NCI-H82 (cell line): ENCODE measurements at regions not wholly inside any gene's neighbourhood (a gene's known extent, or its start where the extent isn't known, plus 50 kb on each side); places are given as distances from the start of the nearest gene placed in this dataset.
"Not testable (repeated sequence)": the region's sequence is repeated elsewhere in the genome, so short reads cannot be mapped to it uniquely, and the experiment has no call there.

Experiments used
- DNase-seq: peaks from one replicate; lab custom pipeline; 2025; lab: John Stamatoyannopoulos, UW

DNA sequence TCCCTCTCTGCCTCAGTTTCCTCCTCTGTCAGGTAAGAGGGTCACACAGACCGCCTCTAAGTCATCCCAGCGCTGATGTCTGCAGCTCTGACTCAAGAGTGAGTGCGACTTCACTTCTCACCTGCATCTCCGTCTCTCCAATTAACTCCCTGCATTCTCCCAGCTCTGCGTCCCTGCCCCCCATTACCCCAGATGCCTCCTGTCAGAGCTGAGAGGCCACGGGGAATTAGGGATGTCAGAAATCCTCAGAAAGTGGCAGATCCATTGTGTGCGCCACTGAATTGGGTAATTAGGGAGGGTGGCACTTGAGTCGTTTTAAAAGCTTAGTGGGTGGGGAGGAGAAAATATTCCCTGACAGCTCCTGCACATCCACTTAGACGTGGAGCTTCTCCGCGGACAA is 885.4 kb upstream of the EEF2KMT start:
- DNase-seq: peak; percentile 70

DNA sequence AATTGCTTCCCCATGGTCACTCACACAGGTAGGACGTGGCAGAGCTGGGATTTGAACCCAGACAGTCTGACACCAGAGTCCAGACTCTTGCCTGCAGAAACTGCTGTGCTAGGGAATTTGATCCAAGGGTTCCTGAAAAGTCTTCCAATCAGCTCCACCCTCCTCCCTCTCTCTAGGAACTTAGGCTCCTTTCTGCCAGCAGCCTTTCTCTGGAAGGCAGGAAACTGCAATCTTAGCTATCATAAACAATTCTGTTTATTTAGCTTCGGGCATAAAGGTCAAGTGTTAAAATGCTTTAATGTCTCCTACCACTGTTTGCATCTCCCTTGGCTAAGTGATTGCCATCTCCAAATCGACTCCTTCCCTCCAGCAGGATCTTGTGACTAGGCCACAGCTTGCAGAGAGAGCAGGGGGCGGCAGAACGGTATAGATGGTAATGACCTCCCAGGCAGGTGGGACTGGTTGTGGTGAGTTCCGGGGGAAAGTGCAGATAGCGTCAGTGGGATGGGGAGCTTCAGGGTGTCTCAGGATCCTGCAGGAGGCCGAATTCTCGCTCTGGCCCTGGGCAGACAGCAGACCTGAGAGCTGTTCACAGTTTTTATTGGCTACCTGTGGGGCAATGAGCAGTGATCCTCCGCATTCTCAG is 882.4 kb upstream of the EEF2KMT start:
- no peak for DNase-seq

DNA sequence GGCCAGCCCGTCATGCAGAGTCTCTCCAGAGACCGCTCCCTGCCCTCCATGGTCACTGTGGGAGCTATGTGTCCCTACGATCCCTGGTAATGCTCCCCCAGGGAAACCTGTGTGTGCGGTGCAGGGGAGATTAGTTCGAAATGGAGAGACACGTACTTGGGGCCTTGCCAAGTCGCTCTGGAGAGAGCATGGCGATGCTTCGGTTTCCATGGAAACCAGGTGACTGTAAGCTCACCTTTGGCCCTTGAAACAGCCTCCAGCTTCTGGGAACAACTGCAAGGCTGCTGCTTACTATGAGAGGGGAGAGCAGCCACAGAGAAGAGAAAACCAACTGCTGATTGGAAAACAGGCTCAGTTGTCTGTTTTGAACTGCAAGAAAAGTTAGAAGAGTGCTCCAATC is 879.7 kb upstream of the EEF2KMT start:
- no peak for DNase-seq

DNA sequence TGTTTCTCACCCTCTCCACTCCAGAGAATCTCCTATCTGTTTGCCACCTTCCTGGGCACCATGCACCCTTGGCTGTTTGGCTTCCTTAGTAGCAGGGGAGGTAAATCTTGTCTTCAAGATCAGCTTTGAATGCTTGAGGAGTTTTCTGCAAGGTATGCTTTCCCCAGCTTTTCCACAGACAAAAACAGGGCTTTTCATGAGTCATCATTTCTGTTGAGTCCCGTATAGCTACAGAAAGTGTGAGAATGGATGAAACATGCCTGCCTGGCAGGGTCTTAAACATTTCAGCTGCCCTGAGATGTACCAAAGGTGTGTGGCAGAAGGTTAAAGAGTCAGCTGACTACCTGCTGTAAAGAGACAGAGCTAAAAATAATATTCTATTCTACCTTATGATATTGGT is 875.2 kb upstream of the EEF2KMT start:
- DNase-seq: no peak

DNA sequence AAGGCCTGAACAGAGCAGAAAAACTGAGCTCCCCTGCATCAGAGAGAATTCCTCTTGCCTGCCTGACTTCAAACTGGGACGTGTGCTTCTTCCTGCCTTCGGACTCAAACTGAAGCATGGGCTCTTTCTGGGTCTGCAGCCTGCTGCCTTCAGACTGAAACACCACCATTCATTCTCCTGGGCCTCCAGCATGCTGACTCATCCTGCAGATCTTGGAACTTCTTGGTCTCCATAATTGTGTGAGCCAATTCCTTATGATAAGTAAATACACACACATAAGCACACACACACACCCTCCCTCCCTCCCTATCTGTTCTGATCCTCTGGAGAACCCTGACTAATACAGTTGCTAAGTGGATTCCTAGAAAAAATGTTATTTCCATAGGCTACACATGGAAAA is 874.3 kb upstream of the EEF2KMT start:
- DNase-seq: no peak

DNA sequence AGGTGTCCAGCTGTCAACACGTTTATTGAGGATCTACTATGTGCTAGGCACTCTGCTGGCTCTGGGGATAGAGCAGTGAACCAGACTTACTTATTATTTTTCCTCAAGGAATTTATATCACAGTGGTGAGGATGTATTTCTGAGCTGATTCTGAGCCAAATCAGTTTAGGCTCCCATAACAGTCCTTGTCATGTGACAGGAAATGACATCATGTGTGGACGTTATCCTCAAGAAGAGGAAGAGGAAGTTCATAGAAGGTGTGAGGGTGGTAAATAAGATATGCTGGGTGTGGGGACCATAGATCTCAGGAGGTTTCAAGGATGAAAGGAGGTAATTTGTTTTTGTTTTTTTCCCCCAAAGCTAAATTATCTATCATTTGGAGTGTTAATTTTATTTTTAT is 873.5 kb upstream of the EEF2KMT start:
- DNase-seq: no peak

DNA sequence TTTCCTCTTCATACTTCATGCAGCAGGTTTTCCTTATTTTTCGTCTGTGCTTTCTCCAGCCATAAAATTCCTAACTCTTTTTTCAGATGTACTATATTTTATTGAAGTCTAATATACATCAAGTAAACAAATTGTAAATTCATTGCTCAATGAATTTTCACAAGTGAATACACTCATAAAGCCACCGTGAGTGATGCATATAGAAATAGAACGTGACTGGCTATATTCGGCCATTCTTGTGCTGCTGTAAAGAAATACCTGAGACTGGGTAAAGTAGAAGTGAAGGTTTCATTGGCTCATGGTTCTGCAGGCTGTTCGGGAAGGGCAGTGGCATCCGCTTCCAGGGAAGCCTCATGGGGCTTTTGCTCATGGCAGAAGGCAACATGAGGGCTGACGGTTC is 868.4 kb upstream of the EEF2KMT start:
- DNase-seq: no peak

DNA sequence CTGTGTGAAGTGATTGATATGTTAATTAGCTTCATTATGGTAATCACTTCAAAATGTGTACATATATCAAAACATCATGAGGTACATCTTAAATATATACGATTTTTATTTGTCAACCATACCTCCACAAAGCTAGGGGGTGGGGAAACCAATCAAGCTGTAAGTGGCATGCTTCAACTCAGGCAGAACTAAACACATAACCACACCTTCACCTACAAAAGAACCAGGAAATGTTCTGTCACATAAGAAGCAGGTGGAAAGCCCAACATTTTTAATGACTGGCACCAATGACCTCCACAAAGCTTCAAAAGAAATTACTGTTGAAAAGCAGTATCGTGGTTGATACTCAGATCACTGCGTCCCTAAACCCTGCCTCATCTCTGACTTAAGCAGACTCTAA is 867.7 kb upstream of the EEF2KMT start:
- DNase-seq: no peak

DNA sequence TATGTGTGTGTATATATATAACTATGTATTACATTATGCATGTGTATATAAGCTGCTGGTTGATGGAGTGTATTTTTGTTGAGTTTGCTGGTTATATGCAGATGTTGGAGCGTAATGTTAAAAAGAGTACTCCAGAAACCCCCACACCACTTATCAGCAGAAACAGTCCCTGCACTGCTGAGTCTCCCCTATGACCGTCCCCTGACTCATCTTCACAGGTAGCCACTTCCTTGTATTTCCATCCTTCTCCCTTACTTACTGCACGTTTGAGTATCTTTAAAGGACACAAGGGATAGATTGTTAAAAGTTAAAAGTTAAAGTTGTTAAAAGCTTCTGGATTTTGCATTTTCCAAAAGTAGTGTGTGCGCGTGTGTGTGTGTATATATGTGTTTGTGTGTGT is 853.9 kb upstream of the EEF2KMT start:
- no peak for DNase-seq

DNA sequence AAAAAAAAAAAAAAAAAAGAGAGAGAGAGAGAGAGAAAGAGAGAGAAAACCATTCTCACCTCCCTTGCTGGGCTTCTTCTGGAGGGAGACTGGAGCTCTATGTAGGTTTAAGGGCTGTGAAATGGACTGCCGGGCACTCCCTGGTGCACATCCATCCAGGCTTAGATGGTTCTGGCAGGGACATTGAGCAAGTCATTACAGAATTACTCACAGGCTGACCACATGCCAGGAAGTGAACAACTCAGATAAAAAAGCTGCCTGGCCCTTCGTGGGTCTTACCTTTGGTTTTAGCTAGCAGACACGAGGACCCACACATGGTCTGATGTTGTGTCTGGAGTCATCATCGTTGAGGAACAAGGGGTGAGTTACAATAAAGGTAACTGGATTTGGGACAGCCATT is 847.4 kb upstream of the EEF2KMT start:
- DNase-seq: no peak

DNA sequence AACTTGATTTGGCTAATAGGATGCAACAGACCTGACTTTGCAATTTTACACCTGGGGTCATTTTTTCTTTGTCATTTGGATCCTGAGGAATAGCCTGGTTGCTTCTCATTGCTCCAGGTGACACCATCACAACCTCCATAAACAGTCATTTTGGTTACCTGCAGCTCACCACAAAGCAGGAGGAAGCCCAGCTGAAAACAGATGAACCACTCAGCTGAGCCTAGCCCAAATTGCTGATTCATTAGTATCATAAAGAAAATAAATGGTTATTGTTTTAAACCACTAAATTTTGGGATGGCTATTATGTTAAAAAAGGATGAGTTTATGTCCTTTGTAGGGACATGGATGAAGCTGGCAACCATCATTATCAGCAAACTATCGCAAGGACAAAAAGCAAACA is 841.0 kb upstream of the EEF2KMT start:
- no peak for DNase-seq

DNA sequence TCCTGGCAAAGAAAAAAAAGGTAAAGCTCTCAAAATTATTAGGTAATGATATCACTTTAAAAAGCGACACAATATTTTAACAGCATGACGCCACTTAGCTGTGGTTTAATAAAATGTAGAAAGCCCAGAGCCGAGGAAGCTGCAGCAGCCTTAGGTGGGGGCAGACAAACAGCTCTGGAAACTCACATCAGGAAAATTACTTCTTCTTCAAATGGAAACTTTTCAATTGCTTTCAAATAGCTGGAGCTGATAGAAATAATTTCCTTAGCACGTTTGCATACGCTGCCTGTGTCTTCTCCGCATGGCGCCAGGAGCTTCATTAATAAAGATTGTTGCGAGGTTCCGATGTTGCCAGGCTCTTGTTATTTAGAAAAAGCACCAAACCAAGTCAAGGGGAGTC is 835.3 kb upstream of the EEF2KMT start:
- no peak for DNase-seq

DNA sequence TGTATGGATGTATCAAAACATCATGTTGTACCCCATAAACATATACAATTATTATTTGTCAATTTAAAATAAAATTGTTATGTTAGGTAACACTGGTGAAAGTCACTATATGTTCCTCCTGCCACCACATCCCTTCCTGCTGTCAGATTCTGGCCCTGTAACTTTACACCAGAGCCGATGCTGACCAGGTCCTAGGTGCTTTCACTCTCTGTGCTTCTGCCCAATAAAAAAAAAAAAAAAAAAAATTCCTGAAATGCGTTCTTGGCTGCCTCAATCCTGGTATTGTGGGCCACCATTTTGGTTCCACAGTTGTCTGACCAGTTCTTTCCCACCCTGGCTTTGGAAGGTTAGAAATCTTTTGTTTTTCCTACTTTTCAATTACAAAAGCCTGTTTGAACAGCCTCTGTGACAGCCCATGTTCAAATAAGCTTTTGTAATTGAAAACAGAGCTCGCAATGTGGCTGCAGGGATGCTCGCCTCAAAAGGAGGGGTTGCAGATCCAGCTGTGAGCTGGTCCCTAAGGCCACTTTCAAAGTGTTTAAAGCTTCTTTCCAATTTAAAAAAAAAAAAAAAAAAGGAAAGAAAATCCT is 831.0 kb upstream of the EEF2KMT start:
- no peak for DNase-seq

DNA sequence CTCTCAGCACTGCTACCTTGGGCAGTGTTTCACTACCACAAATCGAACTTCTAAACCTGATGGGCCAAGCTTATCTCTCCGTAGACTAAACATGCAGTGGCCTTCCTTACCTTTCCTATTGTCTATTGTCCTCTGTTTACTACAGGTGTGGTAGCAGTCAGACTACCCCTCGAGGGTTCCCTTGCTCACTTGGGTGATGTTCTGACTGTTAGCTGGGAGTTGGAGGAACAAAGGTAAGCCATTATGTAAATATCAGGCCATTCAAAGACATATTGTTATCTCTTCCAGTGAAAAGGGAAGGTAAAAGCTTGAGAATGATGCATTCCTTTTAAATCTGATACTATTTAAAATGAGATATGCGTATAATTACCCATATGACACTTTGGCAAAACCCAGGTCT is 828.3 kb upstream of the EEF2KMT start:
- no peak for DNase-seq

DNA sequence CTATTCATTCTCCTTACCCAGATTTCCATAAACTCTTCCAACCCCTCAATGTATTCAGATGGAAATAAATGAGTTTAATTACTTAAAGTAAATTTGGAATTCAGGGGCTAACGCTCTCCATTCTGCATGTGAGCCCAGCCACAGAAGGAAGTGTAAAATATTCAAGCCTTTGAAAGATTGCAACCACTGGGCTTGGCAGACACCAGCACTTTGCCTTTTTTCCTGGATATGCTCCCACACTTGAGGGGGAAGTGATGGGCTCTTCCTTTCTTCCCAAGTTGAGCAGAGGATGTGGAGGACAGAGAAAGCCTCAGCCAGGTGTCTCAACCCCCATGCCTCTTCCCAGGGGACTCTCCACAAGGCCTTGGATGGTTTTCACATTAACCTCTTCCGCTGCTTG is 825.1 kb upstream of the EEF2KMT start:
- DNase-seq: no peak

DNA sequence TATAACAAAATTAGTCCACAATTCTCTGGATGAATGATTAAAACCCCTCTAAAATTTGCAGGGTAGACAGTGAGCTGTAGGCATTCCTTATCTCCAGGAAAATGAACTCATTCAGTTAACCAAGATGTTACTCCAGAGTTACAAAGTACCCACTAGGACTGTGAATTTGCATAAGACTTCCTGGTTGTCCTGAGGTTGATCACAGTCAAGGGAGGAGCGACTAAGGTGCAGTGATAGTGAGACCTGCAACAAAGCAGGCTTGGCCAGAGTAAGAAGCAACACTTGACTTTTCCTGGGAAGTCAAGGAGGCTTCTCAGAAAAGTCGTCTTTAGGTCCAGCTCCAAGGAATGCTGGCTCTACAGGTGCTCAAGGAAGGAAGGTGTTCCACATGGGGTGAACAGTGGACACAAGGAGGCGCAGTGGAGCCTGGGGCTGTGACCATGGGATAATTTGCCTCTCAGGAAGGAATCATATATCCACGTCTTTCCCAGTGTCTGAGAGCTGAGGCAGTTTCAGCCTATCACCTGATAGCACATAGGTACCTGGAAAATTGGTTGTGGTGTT is 821.1 kb upstream of the EEF2KMT start:
- peak; percentile 37 for DNase-seq

DNA sequence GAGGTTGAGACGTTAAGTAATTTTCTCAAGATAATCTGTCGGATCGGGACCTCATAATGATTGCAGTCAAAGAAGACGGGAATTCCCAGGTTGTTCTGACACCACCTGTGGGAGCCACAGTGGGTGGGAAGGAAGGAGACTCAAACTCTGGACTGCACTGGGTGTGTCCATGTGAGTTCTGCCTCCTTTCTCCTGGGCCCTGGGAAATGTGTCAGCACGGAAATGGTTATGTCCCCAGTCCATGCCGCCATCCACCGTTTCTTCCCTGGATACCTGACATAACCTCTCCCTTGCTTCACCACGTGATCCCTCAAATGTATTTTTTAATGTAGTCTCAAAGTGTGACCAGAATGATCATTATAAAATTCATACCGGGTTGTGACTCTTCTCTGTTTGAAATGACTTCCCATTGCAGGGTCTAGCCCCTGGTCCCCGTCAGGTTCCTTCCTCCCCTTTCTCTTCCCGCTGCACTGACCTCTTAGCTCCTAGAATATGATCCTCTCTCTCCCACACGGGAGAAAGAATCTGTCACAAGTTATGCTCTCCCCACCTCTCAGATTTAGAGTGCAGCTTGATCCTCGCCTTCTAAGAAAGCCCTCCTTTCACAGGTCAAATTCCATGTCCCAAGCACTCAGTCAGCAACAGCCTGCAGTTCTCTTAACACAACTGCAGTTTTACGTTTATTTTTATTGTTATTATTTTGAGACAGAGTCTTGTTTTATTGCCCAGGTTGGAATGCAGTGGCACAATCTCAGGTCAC is 820.0 kb upstream of the EEF2KMT start:
- no peak for DNase-seq

DNA sequence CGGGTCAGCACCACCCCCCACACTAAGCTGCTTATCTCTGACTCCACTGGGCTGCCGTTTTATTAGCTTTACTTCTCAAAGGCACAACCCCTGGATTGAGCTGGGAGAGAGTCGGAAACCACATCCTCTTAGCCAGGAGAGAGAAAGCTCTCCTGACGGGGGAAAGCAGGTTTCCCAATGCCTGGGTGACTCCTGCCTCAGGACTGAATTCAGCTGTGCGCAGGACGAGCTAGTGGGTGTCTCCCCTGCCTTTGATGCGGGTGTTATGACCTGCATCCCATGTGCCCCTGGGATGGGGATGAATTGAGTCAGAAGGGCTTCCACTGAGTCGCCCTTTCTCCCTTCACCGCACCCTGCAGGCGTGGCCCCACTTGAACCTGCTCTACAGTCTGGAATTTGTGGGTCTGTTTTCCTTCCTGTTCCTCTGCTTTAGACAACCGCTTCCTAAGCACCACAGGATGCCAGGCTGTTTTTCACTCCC is 819.2 kb upstream of the EEF2KMT start:
- peak; percentile 97 for DNase-seq

DNA sequence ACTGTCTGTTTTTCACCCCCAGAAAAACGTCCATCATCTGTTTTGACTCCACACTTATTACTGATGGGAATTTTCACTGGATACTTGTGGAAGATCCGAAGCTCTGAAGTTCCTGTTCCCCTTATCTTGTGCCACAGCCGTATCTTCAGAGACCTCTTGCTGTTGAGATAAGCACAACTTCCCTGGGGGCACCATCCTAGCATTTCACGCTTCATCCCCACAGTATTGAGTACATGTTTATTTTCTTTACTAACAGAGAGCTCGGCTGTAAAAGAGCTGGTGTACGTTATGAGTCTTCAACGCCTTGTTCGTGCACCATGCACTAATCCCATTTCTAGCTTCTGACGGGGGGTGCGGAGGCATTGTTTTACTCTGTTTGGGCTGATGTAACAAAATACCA is 813.6 kb upstream of the EEF2KMT start:
- DNase-seq: no peak

DNA sequence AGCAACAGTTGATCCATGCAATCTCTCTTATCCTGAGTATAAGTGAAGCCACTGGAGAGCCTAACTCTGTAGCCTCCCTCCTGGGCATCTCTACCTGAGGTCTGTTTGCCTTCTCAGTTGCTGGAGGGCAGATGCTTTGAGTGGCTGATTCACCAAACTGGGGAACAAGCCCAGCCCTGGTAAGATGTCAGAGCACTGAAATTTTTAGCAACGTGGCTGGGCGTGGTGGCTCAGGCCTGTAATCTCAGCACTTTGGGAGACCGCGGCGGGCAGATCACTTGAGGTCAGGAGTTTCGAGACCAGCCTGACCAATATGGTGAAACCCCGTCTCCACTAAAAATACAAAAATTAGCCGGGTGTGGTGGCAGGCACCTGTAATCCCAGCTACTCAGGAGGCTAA is 812.0 kb upstream of the EEF2KMT start:
- DNase-seq: not testable (repeated sequence)

DNA sequence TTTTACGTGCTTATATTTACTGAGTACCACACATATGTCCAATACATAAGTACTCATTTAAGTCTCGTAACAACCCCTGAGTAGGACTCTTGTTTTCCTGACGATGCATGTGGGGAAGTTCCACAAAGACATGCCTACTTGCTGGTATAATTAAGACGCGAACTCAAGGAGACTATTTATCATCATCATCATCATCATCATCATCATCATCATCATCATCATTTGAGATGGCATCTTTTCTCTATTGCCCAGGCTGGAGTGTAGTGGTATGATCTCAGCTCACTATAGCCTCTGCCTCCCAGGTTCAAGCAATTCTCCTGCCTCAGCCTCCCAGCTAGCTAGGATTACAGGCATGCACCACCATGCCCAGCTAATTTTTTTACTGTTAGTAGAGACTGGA is 809.9 kb upstream of the EEF2KMT start:
- no peak for DNase-seq

DNA sequence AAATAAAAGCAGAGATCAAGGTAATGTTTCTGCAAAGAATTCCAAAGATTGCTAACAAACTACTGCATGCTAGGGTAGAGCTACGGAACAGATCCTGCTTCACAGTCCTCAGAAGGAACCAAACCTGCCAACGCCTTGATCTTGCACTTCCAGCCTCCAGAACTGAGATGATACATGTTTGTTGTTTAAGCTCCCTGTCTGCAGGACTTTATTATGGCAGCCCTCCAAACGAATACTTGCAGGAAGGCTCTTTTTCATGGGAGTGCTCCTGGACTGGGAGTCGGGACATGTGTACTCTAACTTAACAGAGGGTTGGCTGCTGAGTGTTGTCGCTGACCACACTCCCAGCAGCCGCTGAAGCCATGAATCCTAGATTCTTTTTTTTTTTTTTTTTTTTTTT is 808.8 kb upstream of the EEF2KMT start:
- DNase-seq: no peak

DNA sequence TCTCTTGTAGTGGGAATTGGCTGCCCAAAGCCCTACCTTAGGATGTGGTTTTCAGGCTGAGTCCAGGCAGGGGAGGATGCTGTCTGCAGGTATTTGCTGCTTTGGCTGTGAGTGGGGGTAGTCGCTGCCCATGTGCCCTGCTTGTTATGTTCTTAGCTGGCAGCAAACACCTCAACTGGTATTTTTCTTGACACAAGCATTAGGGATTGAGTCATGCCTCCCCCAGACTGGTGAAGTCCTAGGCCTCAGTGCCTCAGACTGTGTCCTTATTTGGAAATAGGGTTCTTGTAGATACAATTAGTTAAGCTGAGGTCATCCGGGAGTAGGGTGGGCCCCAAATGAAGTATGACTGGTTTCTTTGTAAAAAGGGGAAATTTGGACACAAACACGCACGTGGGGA is 808.3 kb upstream of the EEF2KMT start:
- DNase-seq: no peak
